ENCODE measurements at regions not wholly inside any gene's neighbourhood (a gene's known extent, or its start where the extent isn't known, plus 50 kb on each side); places are given as distances from the start of the nearest gene placed in this dataset.

- DNase-seq, result no peak
- Histone ChIP-seq H3K4me1 (peaks cover 0 to 21% (median 10%) of the 10 kb centered on the region in 4 donors), H3K27me3 (peaks cover 0 to 7% of the 10 kb centered on the region in 2 donors), H3K9me3 (no peaks in the 10 kb centered on the region), H3K36me3 (no peaks in the 10 kb centered on the region), H3K27ac (no peak overlapping the region), H3K4me3 (no peak overlapping the region)
- intact Hi-C loops (cut with DNase I; ENCODE audit: low total_unique reads), result no loop called here
- TF ChIP-seq CTCF (IDR thresholded peaks at IDR 0.05), result no peak
These were observed 189.4 kb downstream of the MN1 start for GRCh38 chr22:27612115-27612514.

- intact Hi-C loops (cut with DNase I; ENCODE audit: low total_unique reads), result no loop called here
- Histone ChIP-seq H3K4me1 (peaks cover 0 to 21% (median 10%) of the 10 kb centered on the region in 4 donors), H3K4me3 (no peak overlapping the region), H3K36me3 (no peaks in the 10 kb centered on the region), H3K27me3 (peaks cover 0 to 7% of the 10 kb centered on the region in 2 donors), H3K9me3 (no peaks in the 10 kb centered on the region), H3K27ac (no peak overlapping the region)
- no peak for DNase-seq
- no peak for TF ChIP-seq CTCF (IDR thresholded peaks at IDR 0.05)
These were observed 188.2 kb downstream of the MN1 start for GRCh38 chr22:27613099-27614005.

- Histone ChIP-seq H3K9me3 (peaks cover 0 to 2% (median 0%) of the 10 kb centered on the region in 3 donors), H3K27me3 (peaks cover 0 to 7% of the 10 kb centered on the region in 2 donors), H3K36me3 (no peaks in the 10 kb centered on the region), H3K4me1 (peaks cover 0 to 21% (median 10%) of the 10 kb centered on the region in 4 donors), H3K27ac (peak overlapping the region in 1 of 2 donors; percentile 41), H3K4me3 (peak overlapping the region; percentile 44 to 47)
- no peak for TF ChIP-seq CTCF (IDR thresholded peaks at IDR 0.05)
- intact Hi-C loops (cut with DNase I; ENCODE audit: low total_unique reads), result no loop called here
- DNase-seq, result no peak
These were observed 187.4 kb downstream of the MN1 start for GRCh38 chr22:27614006-27614649.

- DNase-seq, result no peak
- peak overlapping the region; percentile 44 to 47 for H3K4me3 ChIP-seq
- intact Hi-C loops (cut with DNase I; ENCODE audit: low total_unique reads), result no loop called here
- no peak for TF ChIP-seq CTCF (IDR thresholded peaks at IDR 0.05)
- H3K27me3 ChIP-seq, result peaks cover 0 to 7% of the 10 kb centered on the region in 2 donors
- peaks cover 0 to 7% (median 0%) of the 10 kb centered on the region in 3 donors for H3K9me3 ChIP-seq
- H3K36me3 ChIP-seq, result no peaks in the 10 kb centered on the region
- peaks cover 0 to 21% (median 10%) of the 10 kb centered on the region in 4 donors for H3K4me1 ChIP-seq
- peak overlapping the region in 1 of 2 donors; percentile 41 for H3K27ac ChIP-seq
These were observed 186.9 kb downstream of the MN1 start for GRCh38 chr22:27614650-27615007.

- no peak overlapping the region for H3K4me3 ChIP-seq
- peaks cover 0 to 8% (median 0%) of the 10 kb centered on the region in 3 donors for H3K9me3 ChIP-seq
- no peaks in the 10 kb centered on the region for H3K36me3 ChIP-seq
- intact Hi-C loops (cut with DNase I; ENCODE audit: low total_unique reads), result no loop called here
- H3K4me1 ChIP-seq, result peaks cover 0 to 21% (median 10%) of the 10 kb centered on the region in 4 donors
- H3K27ac ChIP-seq, result no peak overlapping the region
- no peak for DNase-seq
- no peak for TF ChIP-seq CTCF (IDR thresholded peaks at IDR 0.05)
- H3K27me3 ChIP-seq, result peaks cover 0 to 7% of the 10 kb centered on the region in 2 donors
These were observed 186.1 kb downstream of the MN1 start for GRCh38 chr22:27615408-27615807.

Data from tibial artery (tissue), 4 donors.